ENCODE measurements at regions not wholly inside any gene's neighbourhood (a gene's known extent, or its start where the extent isn't known, plus 50 kb on each side); places are given as distances from the start of the nearest gene placed in this dataset.

DNA sequence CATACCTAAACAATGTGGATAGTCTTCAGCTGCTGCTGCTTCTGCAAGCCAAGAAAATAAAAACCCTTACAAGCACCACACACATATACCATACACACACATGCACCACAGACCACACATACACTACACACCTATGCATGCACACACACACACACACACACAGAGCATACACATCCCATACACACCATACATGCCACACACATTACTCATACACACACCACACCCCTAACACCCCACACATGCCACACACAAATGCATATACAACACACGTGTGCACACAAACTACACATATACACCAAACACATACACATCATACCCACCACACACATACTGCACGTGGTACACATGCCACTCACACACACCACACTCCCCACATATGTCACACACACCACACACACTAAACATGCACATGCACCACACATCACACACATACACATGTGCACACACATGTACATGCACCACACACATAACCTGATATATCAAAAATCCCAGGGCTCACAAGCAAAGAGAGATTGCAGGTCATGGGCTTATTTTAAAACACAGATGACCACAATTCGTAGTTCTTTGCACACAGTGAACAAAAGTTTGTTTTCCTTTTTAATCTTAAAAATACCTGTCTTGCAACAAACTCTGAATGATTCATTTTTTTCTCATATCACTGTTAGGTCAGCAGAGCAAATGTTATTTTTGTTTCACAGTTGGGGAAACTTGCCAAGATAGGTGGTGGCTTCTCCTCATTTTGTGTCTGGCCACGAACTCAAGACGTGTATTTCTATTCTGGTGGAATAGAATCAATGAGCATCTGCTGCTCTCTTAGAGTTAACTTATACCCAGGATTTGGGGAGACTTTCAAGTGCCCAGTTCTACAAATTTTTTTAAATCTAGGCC is 456.6 kb downstream of the FGF9 start:
- Mint-ChIP-seq H3K4me1 (ENCODE audit: low read depth) (peaks cover 21% of the 10 kb centered on the region), H3K4me3 (peak overlapping the region; percentile 2), H3K27me3 (ENCODE audit: low read depth) (no peaks in the 10 kb centered on the region), H3K9me3 (peaks cover 8% of the 10 kb centered on the region), H3K27ac (peak overlapping the region; percentile 26), H3K36me3 (ENCODE audit: low read depth) (peaks cover 1% of the 10 kb centered on the region)

DNA sequence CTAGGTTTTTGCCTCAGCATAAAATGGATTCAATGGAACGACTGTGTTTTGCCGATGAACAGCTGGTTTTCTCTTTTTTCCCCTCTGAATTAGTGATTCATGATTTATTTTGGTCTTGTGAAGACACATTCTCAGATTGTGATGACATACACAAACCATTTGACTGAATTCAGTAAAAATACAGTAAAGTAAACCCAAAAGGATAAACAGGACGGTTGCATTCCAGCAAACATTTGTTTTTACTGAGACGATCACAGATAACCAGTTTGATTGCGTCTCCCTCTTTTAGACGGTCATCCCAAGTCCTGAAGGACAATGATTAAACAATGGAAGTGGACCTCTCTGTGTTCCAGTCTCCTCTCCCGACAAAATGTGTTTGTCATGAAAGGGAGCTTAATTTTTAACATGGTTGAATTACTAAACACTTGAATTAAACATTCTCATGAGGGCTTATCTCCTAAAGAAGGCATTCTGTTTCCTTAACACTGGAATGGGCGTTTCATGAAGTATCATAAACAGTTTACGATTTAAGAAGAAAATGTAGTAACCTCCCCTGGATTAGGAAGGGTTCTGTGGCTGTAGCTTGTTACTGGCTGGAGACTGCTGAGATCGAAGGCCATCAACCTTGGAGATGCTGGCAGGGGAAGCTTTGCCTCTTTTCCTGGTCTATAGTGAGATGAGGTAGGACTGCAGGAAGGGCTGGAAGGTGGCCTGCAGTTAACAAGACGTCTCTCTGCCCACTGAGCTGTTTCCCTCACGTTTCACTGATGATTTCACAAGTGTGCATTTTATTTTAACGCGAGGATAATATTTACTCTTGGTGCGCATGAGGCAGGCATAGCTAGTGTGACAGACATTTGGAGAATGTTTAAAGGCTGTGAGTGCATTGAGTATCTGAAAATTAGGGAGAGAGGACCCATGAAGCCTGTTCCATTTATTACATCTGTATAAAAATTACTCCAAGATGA is 457.9 kb downstream of the FGF9 start:
- peaks cover 21% of the 10 kb centered on the region for H3K4me1 Mint-ChIP-seq (ENCODE audit: low read depth)
- peaks cover 1% of the 10 kb centered on the region for H3K36me3 Mint-ChIP-seq (ENCODE audit: low read depth)
- H3K9me3 Mint-ChIP-seq, result peaks cover 8% of the 10 kb centered on the region
- no peaks in the 10 kb centered on the region for H3K27me3 Mint-ChIP-seq (ENCODE audit: low read depth)
- H3K27ac Mint-ChIP-seq, result no peak overlapping the region
- H3K4me3 Mint-ChIP-seq, result no peak overlapping the region

DNA sequence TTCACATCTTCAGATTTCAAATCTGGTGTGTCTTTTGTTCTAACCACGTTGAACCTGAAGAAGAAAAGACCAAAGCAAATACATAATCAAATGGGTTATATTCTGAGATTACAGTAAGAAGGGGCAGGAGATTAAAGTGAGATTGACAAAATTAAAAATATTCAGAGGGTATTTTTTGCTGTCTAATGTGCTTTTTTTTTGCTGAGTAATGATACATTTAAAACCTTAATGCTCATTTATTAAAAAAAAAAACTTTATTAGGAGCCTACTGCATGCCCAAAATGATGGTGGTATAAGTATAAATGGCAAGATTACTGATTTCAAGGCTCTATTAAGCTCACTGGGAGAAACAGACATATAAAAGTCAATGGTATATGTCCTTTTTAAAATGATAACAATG is 459.4 kb downstream of the FGF9 start:
- no peaks in the 10 kb centered on the region for H3K27me3 Mint-ChIP-seq (ENCODE audit: low read depth)
- no peaks in the 10 kb centered on the region for H3K36me3 Mint-ChIP-seq (ENCODE audit: low read depth)

DNA sequence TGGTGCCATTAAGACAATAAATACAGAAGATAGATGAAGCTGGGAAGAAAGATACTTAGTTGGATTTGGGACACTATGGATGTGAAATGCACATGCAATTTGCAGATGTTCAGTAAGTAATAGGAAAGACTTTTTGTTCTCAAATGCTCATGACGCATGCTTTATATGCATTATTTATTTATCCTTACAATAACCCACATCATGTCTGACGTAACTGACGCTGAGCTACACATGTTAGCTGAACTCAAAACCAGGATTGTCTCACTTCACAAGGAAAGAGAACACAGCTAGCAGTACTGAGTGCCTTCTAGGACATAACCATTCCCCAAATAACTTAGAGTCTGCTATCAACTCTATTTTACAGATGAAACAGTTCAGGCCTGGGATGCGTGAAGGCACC is 463.4 kb downstream of the FGF9 start:
- Mint-ChIP-seq H3K4me1 (ENCODE audit: low read depth) (no peaks in the 10 kb centered on the region), H3K27ac (no peak overlapping the region), H3K4me3 (no peak overlapping the region), H3K9me3 (peaks cover 8% of the 10 kb centered on the region), H3K27me3 (ENCODE audit: low read depth) (no peaks in the 10 kb centered on the region), H3K36me3 (ENCODE audit: low read depth) (no peaks in the 10 kb centered on the region)

More for the DNA sequence above, 459.4 kb downstream of the FGF9 start:
- H3K9me3 Mint-ChIP-seq, result peaks cover 8% of the 10 kb centered on the region
- peaks cover 18% of the 10 kb centered on the region for H3K4me1 Mint-ChIP-seq (ENCODE audit: low read depth)
- H3K27ac Mint-ChIP-seq, result no peak overlapping the region
- no peak overlapping the region for H3K4me3 Mint-ChIP-seq

DNA sequence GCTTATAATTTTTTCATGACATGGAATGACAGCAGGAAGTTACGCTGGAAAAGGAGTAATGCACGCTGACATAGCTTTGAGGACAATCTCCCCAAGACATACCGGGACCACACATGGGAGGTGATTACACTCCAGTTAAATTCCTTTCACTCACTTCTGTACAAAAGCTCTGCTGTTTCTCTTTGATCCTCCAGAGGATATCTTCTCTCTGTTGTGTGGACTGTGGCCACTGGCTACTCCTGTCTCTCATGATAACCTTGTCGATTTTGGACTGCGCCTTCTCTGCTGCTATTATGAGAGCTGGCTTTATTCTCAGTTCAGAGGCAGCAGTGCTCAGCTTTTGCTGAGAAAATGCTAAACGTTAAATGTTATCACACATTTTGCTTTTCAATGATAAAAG is 464.6 kb downstream of the FGF9 start:
- peaks cover 9% of the 10 kb centered on the region for H3K27me3 Mint-ChIP-seq (ENCODE audit: low read depth)
- H3K4me3 Mint-ChIP-seq, result no peak overlapping the region
- H3K27ac Mint-ChIP-seq, result no peak overlapping the region
- no peaks in the 10 kb centered on the region for H3K9me3 Mint-ChIP-seq
- no peaks in the 10 kb centered on the region for H3K36me3 Mint-ChIP-seq (ENCODE audit: low read depth)
- H3K4me1 Mint-ChIP-seq (ENCODE audit: low read depth), result no peaks in the 10 kb centered on the region

DNA sequence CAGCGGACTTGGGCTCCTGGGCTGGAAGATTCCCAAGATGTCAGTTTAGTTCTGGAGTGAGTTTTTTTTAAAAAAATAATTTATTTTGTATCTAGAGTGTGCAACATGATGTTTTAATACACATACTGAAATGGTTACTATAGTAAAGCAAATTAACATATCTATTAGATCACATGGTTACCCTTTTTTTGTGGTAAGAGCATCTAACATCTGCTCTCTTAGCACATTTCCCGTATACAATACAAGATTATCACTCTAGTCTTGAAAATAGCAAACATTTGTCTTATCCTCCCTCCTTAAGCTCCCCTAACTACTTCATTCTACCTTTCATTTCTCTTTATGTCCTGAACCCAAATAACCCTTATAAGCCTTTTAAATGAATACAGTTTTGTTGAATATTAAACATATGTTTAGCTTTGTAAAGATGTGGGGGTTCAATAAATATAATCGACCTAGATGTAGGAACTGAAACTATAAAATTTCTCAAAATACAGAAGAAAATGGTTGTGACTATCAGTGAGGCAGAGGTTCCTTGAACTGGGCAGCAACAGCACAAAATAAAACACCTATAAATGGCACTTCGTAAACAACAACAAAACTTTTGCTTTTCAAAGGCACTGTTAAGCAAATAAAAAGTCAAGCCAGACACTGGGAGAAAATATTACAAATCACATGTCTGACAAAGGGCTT is 466.6 kb downstream of the FGF9 start:
- Mint-ChIP-seq H3K9me3 (no peaks in the 10 kb centered on the region), H3K4me3 (no peak overlapping the region), H3K27me3 (ENCODE audit: low read depth) (peaks cover 10% of the 10 kb centered on the region), H3K27ac (no peak overlapping the region), H3K4me1 (ENCODE audit: low read depth) (no peaks in the 10 kb centered on the region), H3K36me3 (ENCODE audit: low read depth) (no peaks in the 10 kb centered on the region)

DNA sequence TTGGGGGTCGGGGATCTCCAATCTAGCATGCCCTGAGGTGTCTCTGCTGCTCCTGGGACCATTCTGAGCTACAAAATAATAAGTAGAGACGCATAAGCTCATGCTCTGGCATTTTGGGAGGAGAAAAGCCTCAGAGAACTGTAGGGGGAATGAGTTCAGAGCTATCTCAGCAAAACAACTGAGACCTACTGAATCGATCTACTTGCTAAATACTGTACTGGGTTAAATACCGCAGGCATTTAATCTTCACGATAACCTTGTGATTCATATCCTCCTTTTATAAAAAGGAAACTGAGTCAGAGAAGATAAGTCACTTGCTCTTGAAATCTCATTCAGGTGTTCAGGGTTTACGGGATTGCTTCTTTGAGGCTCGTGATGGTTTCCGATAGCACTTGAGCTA is 468.1 kb downstream of the FGF9 start:
- no peaks in the 10 kb centered on the region for H3K4me1 Mint-ChIP-seq (ENCODE audit: low read depth)
- H3K36me3 Mint-ChIP-seq (ENCODE audit: low read depth), result no peaks in the 10 kb centered on the region
- H3K4me3 Mint-ChIP-seq, result no peak overlapping the region
- no peaks in the 10 kb centered on the region for H3K9me3 Mint-ChIP-seq
- H3K27ac Mint-ChIP-seq, result no peak overlapping the region
- peaks cover 10% of the 10 kb centered on the region for H3K27me3 Mint-ChIP-seq (ENCODE audit: low read depth)

DNA sequence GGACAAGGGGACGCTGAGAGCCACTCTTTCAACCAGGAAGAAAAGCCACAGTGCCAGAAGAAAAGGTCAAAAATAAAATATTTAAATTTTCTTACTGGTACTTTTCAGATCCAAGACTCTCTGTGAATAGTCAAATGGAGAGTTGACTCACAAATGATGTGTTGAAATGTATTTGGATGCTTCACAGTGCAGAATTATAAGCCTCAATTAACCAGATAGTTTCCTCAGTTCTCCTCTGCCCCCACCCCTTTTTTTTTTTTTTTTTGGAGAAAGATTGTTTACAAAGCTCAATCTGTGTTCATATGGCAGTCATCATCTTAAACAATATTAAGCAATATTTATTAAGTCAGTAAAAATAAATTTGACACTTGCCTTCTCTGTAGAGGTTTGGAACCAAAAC is 470.8 kb downstream of the FGF9 start:
- H3K27ac Mint-ChIP-seq, result no peak overlapping the region
- H3K36me3 Mint-ChIP-seq (ENCODE audit: low read depth), result peaks cover 3% of the 10 kb centered on the region
- no peak overlapping the region for H3K4me3 Mint-ChIP-seq
- no peaks in the 10 kb centered on the region for H3K4me1 Mint-ChIP-seq (ENCODE audit: low read depth)
- no peaks in the 10 kb centered on the region for H3K9me3 Mint-ChIP-seq
- peaks cover 10% of the 10 kb centered on the region for H3K27me3 Mint-ChIP-seq (ENCODE audit: low read depth)

DNA sequence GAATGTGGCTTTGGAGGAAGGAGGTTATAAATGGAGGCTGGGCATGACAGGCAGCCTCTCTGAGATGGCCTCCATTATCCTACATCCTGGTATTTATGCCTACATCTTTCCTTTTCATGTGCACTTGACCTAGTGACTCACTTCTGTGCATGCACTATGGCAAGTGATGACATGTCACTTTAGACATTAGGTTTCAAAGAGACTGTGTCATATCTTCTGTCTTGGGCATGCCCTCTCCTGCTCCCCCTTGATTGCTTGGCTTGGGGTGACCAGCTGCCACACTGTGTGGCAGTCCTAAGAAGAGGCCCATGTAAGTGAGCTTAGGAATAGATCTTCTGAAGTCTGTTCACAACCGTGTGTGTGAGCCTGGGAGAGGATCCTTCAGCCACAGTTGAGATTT is 472.8 kb downstream of the FGF9 start:
- Mint-ChIP-seq H3K27ac (no peak overlapping the region), H3K4me1 (ENCODE audit: low read depth) (no peaks in the 10 kb centered on the region), H3K4me3 (no peak overlapping the region), H3K27me3 (ENCODE audit: low read depth) (peaks cover 10% of the 10 kb centered on the region), H3K9me3 (no peaks in the 10 kb centered on the region), H3K36me3 (ENCODE audit: low read depth) (peaks cover 4% of the 10 kb centered on the region)

DNA sequence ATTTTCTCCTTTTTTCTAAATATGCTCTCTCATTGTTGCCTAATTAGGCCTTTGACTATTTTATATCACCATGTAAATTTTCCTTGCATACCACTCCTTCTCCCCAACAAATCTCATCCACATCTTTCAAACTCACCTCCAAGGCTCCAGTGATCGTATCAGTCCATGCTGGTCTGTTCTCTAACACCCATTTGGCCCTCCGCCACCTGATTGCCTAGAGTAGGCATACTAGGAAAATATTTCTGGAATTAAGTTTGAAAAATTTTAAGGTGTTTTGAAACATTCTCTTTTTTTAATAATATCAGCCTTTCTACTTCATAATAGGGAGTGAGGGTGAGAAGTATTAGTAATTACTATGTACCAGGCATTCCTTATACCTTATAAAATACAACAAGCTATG is 473.9 kb downstream of the FGF9 start:
- no peak overlapping the region for H3K4me3 Mint-ChIP-seq
- H3K4me1 Mint-ChIP-seq (ENCODE audit: low read depth), result no peaks in the 10 kb centered on the region
- peaks cover 4% of the 10 kb centered on the region for H3K36me3 Mint-ChIP-seq (ENCODE audit: low read depth)
- peaks cover 6% of the 10 kb centered on the region for H3K9me3 Mint-ChIP-seq
- no peak overlapping the region for H3K27ac Mint-ChIP-seq
- H3K27me3 Mint-ChIP-seq (ENCODE audit: low read depth), result peaks cover 4% of the 10 kb centered on the region

DNA sequence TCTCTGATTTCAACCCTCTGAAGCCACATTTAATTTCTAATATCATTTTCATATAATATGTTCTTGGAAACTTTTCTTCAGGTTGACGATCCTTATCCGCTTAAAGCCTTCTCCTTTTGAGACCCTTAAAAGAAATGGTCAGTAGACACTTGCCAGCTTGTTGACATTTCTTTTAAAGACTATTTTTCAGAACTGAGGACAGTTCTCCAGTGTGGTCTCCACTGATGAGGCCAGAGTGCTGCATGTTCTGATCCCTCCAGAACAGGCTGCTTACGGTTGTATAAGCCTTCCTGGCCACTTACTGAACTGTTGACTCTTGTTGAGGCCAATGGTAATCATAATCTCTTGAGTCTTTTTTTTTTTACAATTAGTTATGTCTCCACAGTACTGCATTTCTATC is 477.3 kb downstream of the FGF9 start:
- H3K9me3 Mint-ChIP-seq, result peaks cover 6% of the 10 kb centered on the region
- H3K36me3 Mint-ChIP-seq (ENCODE audit: low read depth), result peaks cover 4% of the 10 kb centered on the region
- no peak overlapping the region for H3K27ac Mint-ChIP-seq
- no peak overlapping the region for H3K4me3 Mint-ChIP-seq
- no peaks in the 10 kb centered on the region for H3K27me3 Mint-ChIP-seq (ENCODE audit: low read depth)
- no peaks in the 10 kb centered on the region for H3K4me1 Mint-ChIP-seq (ENCODE audit: low read depth)

DNA sequence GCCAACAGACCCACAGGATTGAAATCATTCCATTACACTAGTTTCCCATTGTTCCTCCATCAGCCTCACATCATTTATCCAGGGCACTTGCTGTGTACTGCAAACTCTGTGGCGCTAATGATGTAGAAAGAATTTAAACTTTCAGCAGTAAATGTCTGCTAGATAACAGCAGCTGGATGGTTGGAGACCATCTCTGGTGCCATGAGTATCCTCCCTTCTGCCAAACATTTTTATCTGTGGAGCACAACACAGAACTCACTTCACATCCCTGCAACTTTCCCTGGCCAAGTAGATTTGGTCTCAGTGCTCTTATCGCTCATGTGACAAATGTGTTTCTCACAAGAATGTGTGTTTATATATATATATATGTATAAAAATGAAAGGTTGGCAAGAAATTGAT is 481.9 kb downstream of the FGF9 start:
- H3K4me3 Mint-ChIP-seq, result no peak overlapping the region
- H3K27me3 Mint-ChIP-seq (ENCODE audit: low read depth), result peaks cover 8% of the 10 kb centered on the region
- peaks cover 10% of the 10 kb centered on the region for H3K9me3 Mint-ChIP-seq
- H3K4me1 Mint-ChIP-seq (ENCODE audit: low read depth), result no peaks in the 10 kb centered on the region
- no peak overlapping the region for H3K27ac Mint-ChIP-seq
- peaks cover 4% of the 10 kb centered on the region for H3K36me3 Mint-ChIP-seq (ENCODE audit: low read depth)

DNA sequence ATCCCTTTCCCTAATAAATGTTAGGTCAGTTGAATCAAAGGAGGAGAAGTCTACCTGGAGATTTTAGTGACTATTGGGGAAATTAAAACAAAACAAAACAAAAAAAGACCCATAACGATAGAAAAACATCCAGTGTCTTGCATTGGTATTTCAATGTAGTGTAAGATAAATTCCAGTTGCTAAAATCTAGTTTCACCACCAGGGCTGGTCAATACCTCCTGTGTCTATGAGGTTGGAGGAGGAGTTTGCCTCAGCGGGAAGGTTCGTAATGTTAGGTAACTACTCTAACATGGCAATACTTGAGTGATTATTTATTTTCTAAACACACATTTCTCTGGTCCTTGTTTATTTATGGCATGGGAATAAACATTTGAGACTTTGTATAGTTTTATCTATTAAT is 483.2 kb downstream of the FGF9 start:
- Mint-ChIP-seq H3K36me3 (ENCODE audit: low read depth) (peaks cover 4% of the 10 kb centered on the region), H3K4me1 (ENCODE audit: low read depth) (no peaks in the 10 kb centered on the region)

DNA sequence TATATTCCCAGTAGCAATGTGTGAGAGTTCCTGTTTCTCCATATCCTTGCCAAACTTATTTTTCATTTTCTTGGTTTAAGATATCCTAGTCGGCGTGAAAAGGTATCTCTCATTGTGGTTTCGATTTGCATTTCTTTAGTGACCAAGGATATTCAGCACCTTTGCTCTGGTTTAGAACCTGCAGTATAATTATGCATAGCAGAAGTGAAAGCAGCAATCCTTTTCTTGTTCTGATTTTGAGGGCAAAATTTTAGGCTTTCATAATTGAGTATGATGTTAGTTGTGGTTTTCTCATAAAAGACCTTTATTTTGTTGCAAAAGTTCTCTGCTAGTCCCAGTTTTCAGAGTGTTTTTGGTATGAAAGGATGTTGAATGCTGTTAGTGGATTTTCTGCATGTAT is 491.0 kb downstream of the FGF9 start:
- Mint-ChIP-seq H3K27ac (no peak overlapping the region), H3K4me3 (no peak overlapping the region), H3K36me3 (ENCODE audit: low read depth) (peaks cover 2% of the 10 kb centered on the region), H3K27me3 (ENCODE audit: low read depth) (peaks cover 7% of the 10 kb centered on the region), H3K4me1 (ENCODE audit: low read depth) (peaks cover 14% of the 10 kb centered on the region), H3K9me3 (peaks cover 3% of the 10 kb centered on the region)

More for the DNA sequence above, 483.2 kb downstream of the FGF9 start:
- H3K9me3 Mint-ChIP-seq, result peaks cover 10% of the 10 kb centered on the region
- H3K27me3 Mint-ChIP-seq (ENCODE audit: low read depth), result peaks cover 8% of the 10 kb centered on the region
- no peak overlapping the region for H3K4me3 Mint-ChIP-seq
- H3K27ac Mint-ChIP-seq, result no peak overlapping the region
